Stimulated activated CD8-positive, alpha-beta memory T cell treated with anti-CD3 and anti-CD28 coated beads, Interleukin-15, amount 100 ng/mL, for 48 hours (primary cell): ENCODE measurements at regions not wholly inside any gene's neighbourhood (a gene's known extent, or its start where the extent isn't known, plus 50 kb on each side); places are given as distances from the start of the nearest gene placed in this dataset.

ENCODE experiments used
- DNase-seq, 2 donors: peaks; one replicate each; pipeline ENCODE4 v3.0.0-alpha.2; 2020; ENCODE audit warnings: low read depth in 2 of 2

GRCh38 chr10:6648894-6649720, 69.0 kb upstream of the PRKCQ start:
- no peak for DNase-seq

GRCh38 chr10:6647811-6648526, 67.9 kb upstream of the PRKCQ start:
- DNase-seq, result peak; percentile 43 to 54

- DNase-seq, result no peak
Measured at GRCh38 chr10:6643962-6644361, 63.9 kb upstream of the PRKCQ start.

- no peak for DNase-seq
Measured at GRCh38 chr10:6642876-6643275, 62.8 kb upstream of the PRKCQ start.

GRCh38 chr10:6640433-6641040, 60.5 kb upstream of the PRKCQ start:
- DNase-seq, result no peak

- no peak for DNase-seq
Measured at GRCh38 chr10:6637053-6637452, 57.0 kb upstream of the PRKCQ start.

- no peak for DNase-seq
Measured at GRCh38 chr10:6635784-6636183, 55.7 kb upstream of the PRKCQ start.
